AG04449 (cell line): ENCODE measurements at regions not wholly inside any gene's neighbourhood (a gene's known extent, or its start where the extent isn't known, plus 50 kb on each side); places are given as distances from the start of the nearest gene placed in this dataset.

Experiments
- CTCF ChIA-PET: fragments of 350-600 bp; formaldehyde crosslinking; extraction: SDS; loops from one replicate; lab custom pipeline; 2021; ENCODE audit warnings: antibody characterized with exemption; lab: Yijun Ruan, JAX
- POLR2A ChIA-PET: fragments of 400-600, 350-600 bp; formaldehyde crosslinking; extraction: SDS; loops from one replicate; lab custom pipeline; 2020; ENCODE audit warnings: antibody characterized with exemption, inconsistent platforms; lab: Yijun Ruan, JAX
- DNase-seq: peaks from one replicate; pipeline ENCODE4 v3.0.0-alpha.2; 2010; ENCODE audit warnings: low read depth, low spot score
- H3K4me3 ChIP-seq: 2 replicates; pipeline ENCODE4 v1.5.1; 2011; ENCODE audit warnings: low read depth, mild to moderate bottlenecking, control low read depth, low read length
- TF ChIP-seq, protein P1 (sequence below): IDR thresholded peaks from one replicate; pipeline ENCODE4 v1.5.1; 2011; ENCODE audit warnings: mild to moderate bottlenecking, moderate library complexity, low read length, control low read depth, inconsistent platforms; ENCODE audit not compliant: insufficient read depth; ENCODE audit errors: missing control alignments

- ChIA-PET POLR2A (no interaction called here), CTCF (no interaction called here)
- TF ChIP-seq, protein P1, sequence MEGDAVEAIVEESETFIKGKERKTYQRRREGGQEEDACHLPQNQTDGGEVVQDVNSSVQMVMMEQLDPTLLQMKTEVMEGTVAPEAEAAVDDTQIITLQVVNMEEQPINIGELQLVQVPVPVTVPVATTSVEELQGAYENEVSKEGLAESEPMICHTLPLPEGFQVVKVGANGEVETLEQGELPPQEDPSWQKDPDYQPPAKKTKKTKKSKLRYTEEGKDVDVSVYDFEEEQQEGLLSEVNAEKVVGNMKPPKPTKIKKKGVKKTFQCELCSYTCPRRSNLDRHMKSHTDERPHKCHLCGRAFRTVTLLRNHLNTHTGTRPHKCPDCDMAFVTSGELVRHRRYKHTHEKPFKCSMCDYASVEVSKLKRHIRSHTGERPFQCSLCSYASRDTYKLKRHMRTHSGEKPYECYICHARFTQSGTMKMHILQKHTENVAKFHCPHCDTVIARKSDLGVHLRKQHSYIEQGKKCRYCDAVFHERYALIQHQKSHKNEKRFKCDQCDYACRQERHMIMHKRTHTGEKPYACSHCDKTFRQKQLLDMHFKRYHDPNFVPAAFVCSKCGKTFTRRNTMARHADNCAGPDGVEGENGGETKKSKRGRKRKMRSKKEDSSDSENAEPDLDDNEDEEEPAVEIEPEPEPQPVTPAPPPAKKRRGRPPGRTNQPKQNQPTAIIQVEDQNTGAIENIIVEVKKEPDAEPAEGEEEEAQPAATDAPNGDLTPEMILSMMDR, result no peak
- no peak for DNase-seq
- no peak overlapping the region for H3K4me3 ChIP-seq
Observed at GRCh38 chr6:105641504-105641903, 238.6 kb upstream of the PREP start.

- no peak overlapping the region for H3K4me3 ChIP-seq
- DNase-seq, result no peak
- POLR2A ChIA-PET, result no interaction called here
- CTCF ChIA-PET, result no interaction called here
- TF ChIP-seq, protein P1, result no peak
Observed at GRCh38 chr6:105639124-105639523, 236.2 kb upstream of the PREP start.

DNA sequence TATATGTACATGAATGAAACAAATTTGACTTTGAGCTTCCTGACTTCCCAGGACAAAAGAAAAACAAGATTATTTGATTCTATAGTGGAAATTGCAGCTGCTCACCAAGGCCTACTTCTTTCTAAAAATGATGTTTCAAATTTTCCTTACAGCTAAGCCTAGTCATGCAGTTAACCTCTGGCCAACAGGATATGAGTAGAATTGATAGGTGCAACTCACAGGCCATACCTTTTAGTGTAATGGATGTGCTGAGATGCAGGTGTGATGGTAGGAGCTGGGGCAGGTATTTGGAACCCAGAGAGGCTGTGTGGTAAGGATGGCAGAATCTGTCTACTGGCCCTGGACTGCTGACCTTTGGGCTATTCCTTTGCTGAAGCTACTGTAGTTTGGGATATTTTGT lies 230.9 kb upstream of the PREP start:
- POLR2A ChIA-PET, result no interaction called here
- no peak for DNase-seq

GRCh38 chr6:105628156-105628860 lies 225.4 kb upstream of the PREP start:
- CTCF ChIA-PET, result no interaction called here
- POLR2A ChIA-PET, result no interaction called here
- no peak for DNase-seq
- TF ChIP-seq, protein P1, result no peak
- H3K4me3 ChIP-seq, result no peak overlapping the region

More for the DNA sequence above, 230.9 kb upstream of the PREP start:
- TF ChIP-seq, protein P1, result no peak
- CTCF ChIA-PET, result no interaction called here
- H3K4me3 ChIP-seq, result no peak overlapping the region

DNA sequence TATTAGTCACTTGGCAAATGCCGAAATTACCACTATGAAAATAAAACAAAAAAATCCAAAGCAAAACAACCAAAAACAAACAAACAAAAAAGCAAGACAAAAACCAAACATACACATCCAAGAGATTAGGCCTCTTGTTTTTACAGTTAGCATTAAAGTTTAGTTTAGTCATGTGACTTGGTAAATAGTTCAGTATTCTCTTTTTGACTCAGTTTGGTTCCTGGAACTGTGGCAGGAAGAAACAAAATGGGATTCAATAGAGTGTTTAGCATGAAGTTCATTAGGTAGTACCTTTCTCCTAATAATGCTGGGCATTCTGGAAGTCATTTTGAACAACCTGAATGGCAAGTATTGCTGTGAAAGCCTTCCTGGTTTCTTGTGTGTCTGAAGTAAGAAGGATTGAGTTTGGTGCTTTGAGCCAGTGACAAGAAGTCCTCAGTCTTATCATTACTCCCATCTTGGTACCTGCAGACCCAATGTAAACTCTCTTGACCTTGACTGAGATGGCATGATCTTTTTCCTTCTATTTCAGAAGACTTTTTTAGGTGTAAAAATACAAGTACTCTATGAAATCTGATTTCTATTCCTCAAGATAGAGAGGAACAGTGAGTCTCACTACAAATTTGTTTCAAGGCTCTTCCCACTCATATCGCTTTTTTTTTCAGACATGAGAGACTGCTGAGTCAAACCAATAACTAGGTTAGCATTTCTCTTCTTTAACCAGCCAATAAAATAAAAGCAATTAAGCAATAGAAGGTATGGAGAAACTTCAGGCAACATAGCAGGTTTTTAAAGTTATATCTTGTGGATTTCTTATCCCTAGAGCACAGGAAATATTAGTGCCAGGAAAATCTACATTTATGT lies 223.6 kb upstream of the PREP start:
- CTCF ChIA-PET, result no interaction called here
- POLR2A ChIA-PET, result no interaction called here
- TF ChIP-seq, protein P1, result no peak
- no peak for DNase-seq
- H3K4me3 ChIP-seq, result no peak overlapping the region

DNA sequence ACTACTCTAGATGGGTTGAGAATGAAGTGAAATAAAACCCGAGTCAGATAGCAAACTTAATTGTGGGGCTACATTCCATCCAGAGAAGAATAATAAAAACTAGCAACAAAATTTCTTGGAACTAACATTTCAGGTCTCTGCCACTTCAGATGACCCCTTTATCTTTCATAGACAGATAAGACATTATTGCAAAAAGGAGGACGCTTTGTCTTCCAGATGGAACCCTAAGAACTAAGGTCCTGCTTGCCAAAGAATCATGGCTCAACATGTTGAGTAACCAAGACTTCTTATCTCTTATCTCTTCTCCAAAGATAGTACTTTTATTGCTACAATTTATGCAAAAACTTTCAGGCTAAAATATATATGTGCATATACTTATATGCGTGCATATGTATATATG lies 221.1 kb upstream of the PREP start:
- DNase-seq, result no peak
- no peak overlapping the region for H3K4me3 ChIP-seq
- CTCF ChIA-PET, result no interaction called here
- POLR2A ChIA-PET, result no interaction called here
- TF ChIP-seq, protein P1, result no peak
